ENCODE measurements at regions not wholly inside any gene's neighbourhood (a gene's known extent, or its start where the extent isn't known, plus 50 kb on each side); places are given as distances from the start of the nearest gene placed in this dataset.

DNA sequence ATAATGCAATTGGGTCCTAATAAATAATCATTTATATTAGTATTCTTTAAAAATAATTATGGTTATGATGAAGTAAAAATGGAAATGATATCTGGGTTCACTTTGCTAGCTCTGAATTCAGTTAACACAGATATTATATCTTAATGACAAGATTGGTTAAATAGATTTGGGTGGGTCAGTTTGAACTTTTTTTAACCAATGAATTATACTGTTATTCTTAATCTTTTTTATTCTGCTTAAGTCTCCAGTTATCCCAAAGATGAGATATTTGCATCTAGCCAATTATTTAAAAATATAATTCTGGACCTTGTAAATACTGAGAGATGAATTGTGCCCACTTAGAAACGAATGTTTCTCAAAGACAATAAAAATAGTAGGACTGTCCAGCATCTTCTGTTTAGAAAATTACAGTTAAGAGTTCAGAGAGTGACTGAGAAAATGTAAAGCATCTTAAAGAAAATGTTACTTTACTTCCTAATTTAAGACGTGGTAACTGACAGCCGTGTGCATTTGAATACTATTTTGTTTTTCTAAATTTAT lies 345.2 kb downstream of the USP25 start:
- DNase-seq: no peak

DNA sequence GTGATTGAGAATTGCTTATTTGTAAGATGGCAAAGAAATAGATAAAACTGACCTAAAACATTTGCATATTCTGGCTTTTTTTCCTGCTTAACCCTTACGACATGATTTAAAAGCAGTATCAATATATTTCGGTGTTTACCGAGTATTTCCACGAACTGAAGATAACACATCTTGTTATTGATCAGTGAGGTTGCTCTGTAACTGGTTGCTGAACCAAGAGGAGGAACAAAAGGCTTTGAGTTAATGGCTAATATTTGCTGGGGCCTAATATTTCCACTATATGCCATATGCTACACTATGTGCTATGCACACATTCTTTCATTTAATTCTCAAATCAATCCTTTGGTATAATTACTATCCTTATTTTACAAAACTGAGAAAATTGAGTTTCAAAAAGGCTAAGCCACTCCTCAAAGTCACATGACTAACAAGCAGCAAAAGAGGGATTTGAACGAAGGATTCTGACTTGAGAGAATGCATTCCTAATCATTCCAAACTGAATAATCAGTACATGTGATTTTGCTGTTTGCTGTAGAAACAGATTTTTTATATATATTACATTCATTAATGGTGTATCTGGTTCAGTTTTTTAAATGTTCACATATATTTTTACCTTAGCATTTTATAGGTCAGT lies 346.0 kb downstream of the USP25 start:
- DNase-seq: no peak

DNA sequence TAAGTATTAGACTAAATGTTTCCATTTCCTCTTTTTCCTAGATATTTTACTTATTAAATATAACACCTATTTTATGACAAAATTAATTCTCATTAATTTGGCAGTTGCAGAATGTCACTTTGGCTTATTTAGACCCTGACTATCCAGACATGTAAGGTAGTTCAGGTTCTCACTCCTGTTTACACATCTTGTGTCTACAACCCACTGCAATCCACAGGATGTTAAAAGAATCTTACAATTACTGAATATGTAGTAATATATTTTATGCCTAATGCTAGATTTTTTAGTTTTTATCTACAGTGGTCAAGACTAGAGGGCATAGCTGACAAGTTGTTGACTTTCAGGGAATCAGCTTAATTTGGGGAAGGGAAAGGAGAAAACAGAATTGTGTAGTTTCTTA lies 346.7 kb downstream of the USP25 start:
- DNase-seq: no peak

DNA sequence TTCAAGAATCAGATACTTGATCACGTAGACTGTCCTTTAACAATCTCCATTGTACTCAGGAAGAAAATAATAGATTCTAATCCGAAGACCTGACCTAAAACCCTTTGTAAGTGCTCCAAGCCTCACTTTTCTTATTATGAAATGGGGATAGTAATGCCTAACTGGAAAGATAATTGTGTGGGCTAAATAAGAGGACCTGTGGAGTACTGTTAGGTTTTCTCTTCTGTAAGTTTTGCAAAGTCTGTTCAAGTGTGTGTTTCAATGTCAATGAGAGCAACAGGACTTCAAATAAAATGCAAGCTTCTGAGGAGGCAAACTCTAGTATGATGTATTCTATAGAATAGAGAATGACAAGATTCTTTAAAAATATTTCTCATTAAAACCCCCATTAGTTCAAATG lies 348.6 kb downstream of the USP25 start:
- no peak for DNase-seq

DNA sequence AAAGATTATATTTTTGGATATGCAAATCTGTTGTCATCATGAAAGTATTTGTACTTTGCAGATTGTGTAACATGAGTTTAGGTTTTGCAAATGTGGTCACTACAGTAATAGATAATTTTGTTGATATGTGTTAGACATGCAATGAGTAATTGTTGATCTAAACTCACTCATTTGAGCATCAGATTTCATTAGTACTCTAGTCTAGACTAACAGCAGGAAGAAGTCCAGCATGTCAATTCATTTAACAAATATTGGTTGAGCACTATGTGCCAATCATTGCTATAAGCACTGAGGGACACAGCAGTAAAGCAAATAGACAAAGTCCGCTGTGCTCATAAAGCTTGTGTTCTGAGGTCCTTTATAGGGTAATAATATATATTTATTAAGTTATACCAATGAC lies 350.0 kb downstream of the USP25 start:
- no peak for DNase-seq

DNA sequence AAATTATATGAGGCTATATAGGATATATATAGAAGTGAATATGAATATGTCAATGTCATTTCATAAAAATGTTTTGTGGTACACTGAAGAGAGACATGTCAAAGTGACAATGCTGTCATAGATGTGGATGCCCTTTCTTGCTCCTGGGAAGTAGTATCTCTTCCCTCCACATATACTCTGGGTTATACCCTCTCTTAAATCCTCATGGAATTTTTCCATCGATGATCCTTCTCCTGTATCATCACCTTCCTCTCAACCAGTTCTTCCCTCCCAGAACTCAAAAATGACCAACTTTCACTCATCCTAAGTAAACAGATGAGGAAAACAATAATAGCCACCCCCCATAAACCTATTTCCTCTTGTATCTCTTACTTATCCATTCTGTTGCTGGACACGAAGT lies 351.5 kb downstream of the USP25 start:
- no peak for DNase-seq

DNA sequence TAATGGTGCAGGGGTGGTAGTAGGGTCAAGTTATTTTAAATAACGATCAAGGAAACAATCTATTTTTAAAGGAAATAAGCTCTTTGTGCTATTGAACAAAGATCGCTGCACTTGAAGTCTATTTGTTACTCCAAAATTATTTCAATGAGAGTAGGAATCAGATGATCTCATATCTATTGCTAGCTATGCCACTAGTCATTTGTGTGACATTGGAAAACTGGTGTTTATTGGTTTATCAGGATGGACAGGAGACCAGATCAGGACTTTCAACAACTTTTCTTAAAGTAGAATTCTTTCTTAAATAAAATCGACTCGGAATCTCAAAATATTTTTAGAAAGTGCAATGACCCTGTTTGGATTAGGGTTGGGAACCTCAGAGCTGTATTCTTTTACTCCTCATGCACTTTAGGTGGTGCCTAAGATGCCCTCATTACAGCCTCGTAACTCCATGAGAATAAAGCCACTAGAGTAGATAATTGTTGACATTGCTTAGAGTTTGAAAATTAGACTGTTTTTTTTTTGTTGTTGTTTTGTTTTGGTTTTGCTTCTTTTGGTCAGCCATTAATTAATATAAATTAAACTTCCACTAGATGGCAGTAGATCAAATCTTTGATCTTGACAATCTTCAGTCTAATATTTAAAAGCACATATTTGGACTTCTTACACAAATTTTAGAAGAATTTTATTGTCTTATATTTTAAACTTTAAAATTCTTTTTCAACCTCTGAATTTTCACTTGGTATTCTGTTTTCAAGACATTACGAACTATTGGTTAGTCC lies 352.4 kb downstream of the USP25 start:
- DNase-seq: no peak

DNA sequence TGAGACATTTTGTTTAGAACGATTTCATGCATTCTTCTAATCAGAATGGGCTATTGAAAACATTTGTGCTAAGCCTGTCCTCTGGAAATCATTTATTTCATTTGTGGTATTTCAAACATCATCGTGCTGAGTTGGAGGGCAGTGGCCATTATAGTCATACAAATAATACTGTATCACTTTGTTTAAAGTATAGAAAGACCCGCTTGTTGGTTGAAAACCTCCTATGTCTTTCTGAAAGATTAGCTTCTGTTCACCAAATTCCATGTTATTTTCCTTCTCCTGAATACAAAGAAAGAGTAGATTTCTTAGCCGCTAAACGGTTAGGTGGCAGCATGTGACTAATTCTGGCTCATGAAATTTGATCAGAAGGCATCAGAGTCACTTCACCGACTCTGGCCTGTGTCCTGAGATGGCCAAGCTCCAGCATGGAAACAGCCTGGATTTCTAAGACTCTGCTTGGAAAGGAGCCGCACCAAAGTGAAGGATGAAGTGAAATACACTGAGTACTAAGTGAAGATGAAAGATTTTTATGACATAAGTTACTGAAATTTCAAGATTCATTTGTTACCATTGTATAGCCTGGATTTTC lies 355.1 kb downstream of the USP25 start:
- DNase-seq: no peak

DNA sequence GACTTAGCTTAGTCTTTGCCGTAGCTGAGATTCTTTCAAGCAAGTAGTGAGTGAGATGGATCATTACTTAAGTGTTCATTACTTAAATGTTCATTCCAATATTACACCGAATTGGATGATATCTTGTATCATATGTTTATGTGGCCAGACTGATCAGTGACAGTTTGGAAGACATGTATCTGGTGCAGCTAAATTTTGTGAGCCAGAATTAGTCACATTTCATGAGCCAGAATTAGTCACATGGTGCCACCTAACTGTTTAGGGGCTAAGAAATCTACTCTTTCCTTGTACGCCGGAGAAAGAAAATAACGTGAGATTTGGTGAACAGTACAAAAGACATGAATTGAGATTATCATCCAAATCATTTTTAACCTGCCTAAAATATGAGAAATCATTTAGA lies 355.6 kb downstream of the USP25 start:
- no peak for DNase-seq

DNA sequence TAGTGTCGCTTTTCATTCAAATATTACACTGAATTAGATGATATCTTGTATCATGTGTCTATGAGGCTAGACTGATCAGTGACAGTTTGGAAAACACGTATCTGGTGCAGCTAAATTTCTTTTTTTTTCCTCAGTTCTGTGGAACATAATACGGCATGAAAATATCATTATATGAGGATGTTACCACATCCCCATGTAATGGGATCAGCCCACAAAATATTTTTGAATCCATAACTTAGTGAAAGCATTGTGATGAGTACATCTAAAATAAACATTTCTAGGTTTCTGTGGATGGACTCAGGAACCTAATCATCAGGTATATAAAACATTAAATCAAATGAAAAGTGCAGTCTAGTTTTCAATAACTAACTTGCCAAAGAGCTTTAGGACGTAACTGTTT lies 356.3 kb downstream of the USP25 start:
- no peak for DNase-seq

DNA sequence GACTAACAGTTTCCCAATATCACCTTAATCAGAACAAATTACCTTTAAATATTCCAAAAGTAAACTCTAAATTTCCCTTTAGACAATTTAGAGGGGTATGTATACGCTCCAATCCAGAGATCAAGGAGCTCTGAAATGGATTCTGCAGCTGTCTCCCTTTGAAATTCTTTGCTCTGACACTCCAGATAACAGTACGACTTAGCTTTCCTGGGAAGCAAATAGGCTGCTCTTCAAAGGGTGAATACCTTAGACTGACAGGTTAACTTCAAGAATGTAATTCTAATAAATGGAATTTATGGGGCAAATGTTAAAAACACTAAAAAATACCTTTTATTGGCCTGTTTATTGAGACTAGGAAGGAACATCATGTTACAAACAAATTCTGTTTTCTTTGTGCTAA lies 357.2 kb downstream of the USP25 start:
- DNase-seq: no peak

DNA sequence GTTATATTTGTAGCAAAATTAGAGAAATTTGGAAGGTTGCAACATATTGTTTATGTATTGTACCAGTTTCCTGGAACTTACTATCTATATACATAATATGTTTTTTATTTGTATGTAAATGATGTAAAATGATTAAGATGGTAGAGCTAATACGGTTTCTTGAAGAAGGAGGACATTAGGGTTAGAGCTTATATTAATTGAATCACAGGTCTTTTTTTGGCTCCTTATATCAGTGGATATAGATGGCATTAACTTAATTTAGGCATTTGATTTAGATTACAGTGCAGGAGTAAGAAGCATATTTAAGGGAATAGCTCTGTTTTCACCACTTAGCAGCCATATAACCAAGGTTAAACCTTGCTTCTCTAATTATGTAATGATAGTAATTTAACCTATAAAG lies 357.7 kb downstream of the USP25 start:
- DNase-seq: no peak

DNA sequence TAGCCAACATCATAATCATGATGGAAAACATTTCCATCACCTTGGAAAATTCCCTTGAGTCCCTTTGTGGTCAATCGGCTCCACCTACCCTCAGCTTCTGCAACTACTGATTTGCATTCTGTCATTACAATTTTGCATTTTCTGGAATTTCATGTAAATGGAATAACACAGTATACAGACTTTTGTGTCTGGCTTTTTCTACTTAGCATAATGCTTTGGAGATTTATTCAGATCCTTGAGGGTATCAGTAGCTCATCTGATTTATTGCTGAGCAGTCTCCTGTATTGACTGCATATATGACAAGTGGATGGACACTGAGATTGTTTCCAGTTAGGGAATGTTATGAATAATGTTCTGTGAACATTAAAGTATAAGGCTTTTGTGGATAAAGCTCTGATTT lies 358.3 kb downstream of the USP25 start:
- DNase-seq: no peak

DNA sequence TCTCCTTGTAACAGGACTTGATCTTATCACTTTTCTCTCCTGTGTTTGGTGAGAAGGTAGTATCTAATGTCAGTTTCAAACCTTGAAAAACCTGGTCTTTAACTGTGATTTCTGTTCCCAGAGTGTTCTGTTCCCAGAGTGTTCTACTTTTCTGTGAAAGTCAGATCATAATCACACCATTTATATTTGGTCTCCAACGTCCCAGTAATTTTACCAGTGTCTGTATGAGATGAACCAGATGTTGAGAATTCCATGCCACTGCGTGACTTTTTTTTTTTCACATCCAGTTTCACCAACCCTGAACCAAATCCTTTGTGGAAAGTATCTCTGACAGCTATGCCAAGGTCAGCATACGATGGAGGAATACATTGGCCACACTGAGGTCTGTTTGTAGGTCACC lies 365.2 kb downstream of the USP25 start:
- no peak for DNase-seq

DNA sequence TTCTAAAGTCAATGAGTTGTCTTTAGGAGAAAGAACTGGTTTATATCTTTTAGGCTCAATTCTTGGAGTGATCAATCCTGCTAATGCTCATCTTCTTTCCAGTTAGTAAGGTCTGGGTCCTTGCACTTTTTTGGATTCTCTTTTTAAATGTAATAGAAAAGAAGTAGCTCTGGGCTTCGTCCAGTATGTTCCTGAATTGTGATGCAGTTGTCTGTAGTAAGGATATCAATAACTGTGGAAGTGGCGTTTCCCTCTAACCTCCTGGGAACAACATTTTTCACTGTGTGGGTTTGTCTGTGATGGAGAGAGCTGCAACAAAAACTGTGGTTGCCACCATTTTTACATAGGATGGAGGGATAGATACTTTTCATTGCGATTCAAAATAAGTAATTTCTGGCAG lies 367.2 kb downstream of the USP25 start:
- no peak for DNase-seq

DNA sequence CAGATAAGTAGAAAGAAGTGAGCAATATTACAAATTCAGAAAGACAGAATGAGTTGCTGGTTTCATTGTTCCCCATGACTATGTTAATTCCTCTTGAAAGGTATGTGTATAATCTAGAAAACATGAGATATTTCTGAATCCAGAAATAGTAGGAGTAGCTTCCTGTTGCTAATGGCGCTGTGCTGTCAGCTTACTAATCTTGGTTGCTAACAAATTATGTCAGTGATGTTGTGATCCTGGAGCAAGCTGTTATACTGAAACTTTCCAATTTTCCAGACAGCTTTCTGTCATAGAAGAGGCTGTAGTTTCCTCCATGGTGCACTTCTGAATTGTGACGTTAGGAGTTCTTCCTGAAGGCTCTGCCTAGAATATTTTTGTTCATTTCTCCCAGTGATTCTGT lies 372.3 kb downstream of the USP25 start:
- no peak for DNase-seq

DNA sequence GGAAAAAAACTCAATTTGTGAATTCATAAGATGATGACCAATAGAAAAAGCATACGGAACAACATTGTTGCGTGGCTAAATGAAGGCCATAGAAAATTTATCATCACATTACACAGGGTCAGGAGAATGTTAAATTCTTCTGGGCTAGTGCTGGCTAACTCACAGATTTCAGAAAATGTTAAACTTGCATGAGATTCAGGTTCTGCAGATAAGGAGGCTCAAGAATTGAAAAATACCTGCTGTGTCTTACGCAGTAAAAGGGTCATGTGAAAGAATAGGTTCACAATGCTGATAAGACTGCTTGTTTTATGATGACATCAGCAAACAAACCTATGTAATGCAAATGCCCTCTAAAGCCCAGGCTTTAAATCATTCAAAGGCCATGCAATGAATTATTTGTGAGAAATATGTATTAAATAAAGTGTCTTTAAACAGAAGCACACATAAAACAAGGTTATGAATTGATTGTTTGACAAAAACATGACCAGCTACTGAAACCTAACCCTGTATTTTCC lies 378.8 kb downstream of the USP25 start:
- DNase-seq: no peak

DNA sequence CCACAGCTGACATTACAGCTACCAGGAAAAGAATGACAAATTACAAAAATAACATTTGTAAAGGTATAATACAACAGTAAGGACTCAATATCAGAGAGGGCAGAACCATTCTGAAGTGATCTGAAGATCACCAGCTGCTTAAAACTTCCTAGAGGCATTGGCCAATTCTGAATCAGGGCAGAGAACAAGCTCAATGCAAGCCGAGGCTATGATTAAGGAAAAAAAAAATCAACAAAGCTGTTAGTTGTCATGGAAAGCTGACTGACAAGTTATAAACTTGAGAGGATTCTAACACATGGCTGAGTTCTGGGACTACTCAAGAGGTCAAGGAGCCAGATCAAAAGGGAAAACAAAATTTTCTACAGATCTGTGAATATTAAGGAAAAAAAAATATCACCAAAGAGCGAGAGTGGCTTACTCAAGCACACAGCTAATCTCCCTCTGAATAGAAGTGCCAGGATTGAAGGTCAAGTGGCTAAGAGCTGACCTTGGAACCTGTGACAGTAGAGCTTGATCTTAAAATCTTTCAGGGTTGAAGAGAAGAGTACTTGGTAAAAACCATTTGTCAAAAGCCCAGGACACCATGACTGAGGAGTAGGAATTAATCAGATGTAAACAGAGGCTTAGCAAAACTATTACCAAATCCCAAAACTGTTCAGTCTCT lies 383.4 kb downstream of the USP25 start:
- DNase-seq: no peak

DNA sequence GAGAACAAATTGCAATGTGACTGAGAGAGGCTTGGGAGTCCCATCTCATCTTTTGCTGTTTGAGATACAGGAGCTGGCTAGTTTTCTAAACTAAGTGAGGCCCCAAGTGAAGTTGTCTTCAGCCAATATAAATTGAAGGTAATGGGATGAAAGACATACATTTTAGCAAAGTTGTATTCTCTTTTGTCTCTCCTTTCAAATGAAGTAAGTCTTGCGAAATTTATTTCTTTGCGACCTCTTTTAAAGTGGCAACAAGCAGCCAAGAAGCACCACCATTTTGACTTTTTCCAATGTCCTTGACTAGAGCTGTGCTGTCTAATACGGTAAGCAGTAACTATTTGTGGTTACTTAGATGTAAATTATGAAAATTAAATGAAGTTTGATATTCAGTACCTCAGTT lies 385.7 kb downstream of the USP25 start:
- DNase-seq: no peak

DNA sequence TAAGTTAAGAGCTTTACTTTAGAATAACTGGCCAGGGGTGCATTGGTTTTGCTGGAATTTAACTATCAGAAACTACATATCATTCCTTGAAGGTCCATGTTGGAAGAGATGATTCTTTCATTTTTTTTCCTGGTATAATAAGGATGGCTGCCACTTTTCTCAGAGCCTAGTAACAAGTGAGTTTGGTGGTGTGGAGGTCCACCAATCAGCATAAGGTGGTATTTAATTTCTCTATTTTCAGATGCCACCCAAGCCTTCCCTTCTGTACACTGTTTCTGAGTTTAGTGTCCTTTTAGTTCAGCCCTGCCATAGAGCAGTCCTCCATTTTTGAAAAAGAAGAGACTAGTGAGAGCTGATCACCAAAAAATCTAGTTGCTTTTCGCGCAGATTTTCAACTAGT lies 386.3 kb downstream of the USP25 start:
- DNase-seq: no peak

DNA sequence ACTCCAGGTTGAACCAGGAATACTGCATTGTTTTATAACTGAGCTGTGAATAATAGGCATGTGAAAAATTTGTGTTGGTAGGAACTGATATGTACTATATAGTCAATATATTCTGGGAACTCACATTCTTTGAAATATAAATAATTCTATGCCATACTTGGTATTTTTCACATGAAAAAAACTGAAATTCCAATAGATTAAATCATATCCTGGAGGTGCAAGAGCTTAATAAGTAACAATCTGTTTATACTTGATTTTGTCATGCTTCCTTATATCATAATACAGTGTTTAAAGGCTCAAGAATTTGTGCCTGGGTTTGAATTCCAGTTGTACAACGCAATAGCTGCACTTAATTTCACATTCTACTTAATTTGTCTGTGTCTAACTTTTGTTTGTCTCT lies 387.0 kb downstream of the USP25 start:
- no peak for DNase-seq

DNA sequence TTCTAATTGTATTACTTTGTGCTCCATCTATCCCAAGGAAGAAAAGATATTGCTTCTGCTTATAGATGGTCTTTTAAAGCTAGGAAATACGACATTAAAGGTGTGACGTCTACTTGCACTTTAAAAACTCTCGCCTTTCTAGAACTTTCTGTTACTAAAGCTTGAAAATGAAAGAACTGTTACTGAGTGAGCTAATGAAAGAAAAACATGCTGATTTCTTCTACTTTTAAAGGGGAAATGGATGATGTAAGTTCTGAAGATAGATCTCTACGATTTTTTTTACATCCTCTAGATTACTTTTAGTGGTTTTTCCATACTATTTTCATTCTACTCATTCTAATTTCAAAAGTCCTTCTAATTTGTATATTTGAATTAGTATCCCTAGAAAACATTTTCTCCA lies 387.5 kb downstream of the USP25 start:
- DNase-seq: no peak

DNA sequence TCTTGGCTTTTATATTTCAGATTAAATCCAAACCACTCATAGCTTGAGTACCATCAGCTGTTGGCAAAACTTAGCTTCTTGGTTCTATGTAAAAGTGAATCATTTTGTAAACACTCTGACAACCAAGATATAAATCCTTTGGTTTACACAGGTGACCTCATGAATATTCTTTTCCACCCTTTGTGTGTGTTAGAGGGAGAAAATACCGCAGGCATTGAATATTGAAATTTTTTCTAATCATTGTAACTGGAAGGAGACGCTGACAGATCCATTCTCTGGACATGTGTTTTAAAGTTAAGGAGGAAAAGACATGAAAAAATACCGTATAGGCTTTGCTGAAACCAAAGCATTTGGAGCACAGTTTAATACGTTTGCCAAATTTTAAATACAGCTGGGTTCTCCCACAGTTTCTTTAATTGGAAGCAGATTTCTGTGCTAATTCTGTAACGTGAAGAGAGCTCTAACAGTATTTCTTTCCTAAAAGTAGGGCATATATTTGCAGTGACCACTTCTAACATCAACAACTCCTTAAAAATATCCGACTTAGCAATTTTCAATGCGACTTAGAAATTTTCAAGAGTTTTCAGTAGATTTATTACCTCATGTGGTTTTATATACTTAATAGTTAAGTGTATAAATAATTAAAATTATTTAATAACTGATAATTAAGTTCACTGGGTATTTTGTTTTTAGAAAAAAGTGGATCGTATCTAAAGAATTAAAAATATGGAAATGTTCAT lies 388.2 kb downstream of the USP25 start:
- no peak for DNase-seq
